ENCODE measurements at regions not wholly inside any gene's neighbourhood (a gene's known extent, or its start where the extent isn't known, plus 50 kb on each side); places are given as distances from the start of the nearest gene placed in this dataset.

- no peak for DNase-seq (ENCODE audit: low spot score)
Measured at GRCh38 chr12:42798811-42799438, 209.4 kb upstream of the PRICKLE1 start.

GRCh38 chr12:42794806-42795205, 205.3 kb upstream of the PRICKLE1 start:
- DNase-seq (ENCODE audit: low spot score) = no peak

- DNase-seq (ENCODE audit: low spot score) = no peak
Measured at GRCh38 chr12:42793166-42793565, 203.6 kb upstream of the PRICKLE1 start.

GRCh38 chr12:42792265-42792664, 202.7 kb upstream of the PRICKLE1 start:
- DNase-seq (ENCODE audit: low spot score) = no peak

GRCh38 chr12:42791399-42791798, 201.9 kb upstream of the PRICKLE1 start:
- no peak for DNase-seq (ENCODE audit: low spot score)

GRCh38 chr12:42790761-42791151, 201.2 kb upstream of the PRICKLE1 start:
- peak; percentile 74 for DNase-seq (ENCODE audit: low spot score)

- no peak for DNase-seq (ENCODE audit: low spot score)
Measured at GRCh38 chr12:42789808-42790760, 200.5 kb upstream of the PRICKLE1 start.

GRCh38 chr12:42786400-42787148, 197.0 kb upstream of the PRICKLE1 start:
- no peak for DNase-seq (ENCODE audit: low spot score)

GRCh38 chr12:42785944-42786343, 196.4 kb upstream of the PRICKLE1 start:
- DNase-seq (ENCODE audit: low spot score) = no peak

- no peak for DNase-seq (ENCODE audit: low spot score)
Measured at GRCh38 chr12:42780671-42781070, 191.1 kb upstream of the PRICKLE1 start.

- DNase-seq (ENCODE audit: low spot score) = no peak
Measured at GRCh38 chr12:42779186-42779859, 189.8 kb upstream of the PRICKLE1 start.

GRCh38 chr12:42776396-42776795, 186.8 kb upstream of the PRICKLE1 start:
- DNase-seq (ENCODE audit: low spot score) = no peak

- no peak for DNase-seq (ENCODE audit: low spot score)
Measured at GRCh38 chr12:42774238-42774637, 184.7 kb upstream of the PRICKLE1 start.

GRCh38 chr12:42770261-42770660, 180.7 kb upstream of the PRICKLE1 start:
- DNase-seq (ENCODE audit: low spot score) = no peak

GRCh38 chr12:42769455-42769854, 179.9 kb upstream of the PRICKLE1 start:
- DNase-seq (ENCODE audit: low spot score) = no peak

GRCh38 chr12:42767998-42768397, 178.5 kb upstream of the PRICKLE1 start:
- no peak for DNase-seq (ENCODE audit: low spot score)

GRCh38 chr12:42767326-42767954, 177.9 kb upstream of the PRICKLE1 start:
- no peak for DNase-seq (ENCODE audit: low spot score)

- no peak for DNase-seq (ENCODE audit: low spot score)
Measured at GRCh38 chr12:42766754-42767153, 177.2 kb upstream of the PRICKLE1 start.

GRCh38 chr12:42766026-42766425, 176.5 kb upstream of the PRICKLE1 start:
- no peak for DNase-seq (ENCODE audit: low spot score)

GRCh38 chr12:42763682-42764081, 174.1 kb upstream of the PRICKLE1 start:
- DNase-seq (ENCODE audit: low spot score) = no peak

GRCh38 chr12:42762395-42762925, 172.9 kb upstream of the PRICKLE1 start:
- DNase-seq (ENCODE audit: low spot score) = no peak
